Endothelial cell (in vitro differentiated cells): ENCODE measurements at regions not wholly inside any gene's neighbourhood (a gene's known extent, or its start where the extent isn't known, plus 50 kb on each side); places are given as distances from the start of the nearest gene placed in this dataset.

ENCODE experiments used
- DNase-seq: peaks from one replicate; pipeline ENCODE4 v3.0.0; 2021; ENCODE audit warnings: low spot score
- H3K27ac Mint-ChIP-seq: one replicate; pipeline ENCODE4 v1.8.0; 2021; ENCODE audit warnings: mixed read lengths, inconsistent platforms; ENCODE audit not compliant: unreplicated experiment
- H3K27me3 Mint-ChIP-seq: one replicate; pipeline ENCODE4 v1.8.0; 2021; ENCODE audit warnings: mild to moderate bottlenecking, moderate library complexity, mixed read lengths, inconsistent platforms; ENCODE audit not compliant: unreplicated experiment
- H3K36me3 Mint-ChIP-seq: one replicate; pipeline ENCODE4 v1.8.0; 2021; ENCODE audit warnings: mild to moderate bottlenecking, low read depth, mixed read lengths, inconsistent platforms; ENCODE audit not compliant: unreplicated experiment
- H3K4me1 Mint-ChIP-seq: one replicate; pipeline ENCODE4 v1.8.0; 2021; ENCODE audit warnings: mild to moderate bottlenecking, mixed read lengths, inconsistent platforms; ENCODE audit not compliant: unreplicated experiment
- H3K4me3 Mint-ChIP-seq: one replicate; pipeline ENCODE4 v1.8.0; 2021; ENCODE audit warnings: mild to moderate bottlenecking, mixed read lengths, inconsistent platforms; ENCODE audit not compliant: unreplicated experiment
- H3K9me3 Mint-ChIP-seq: one replicate; pipeline ENCODE4 v1.8.0; 2021; ENCODE audit warnings: mixed read lengths, inconsistent platforms; ENCODE audit not compliant: unreplicated experiment
- CTCF ChIP-seq: fragments of 200-600 bp; sonication (generic); IDR thresholded peaks from one replicate; pipeline ENCODE4 v1.5.0; 2021; ENCODE audit warnings: antibody characterized with exemption; ENCODE audit not compliant: unreplicated experiment

- TF ChIP-seq CTCF = no peak
- no peak for DNase-seq
- Mint-ChIP-seq H3K9me3 (no peaks in the 10 kb centered on the region), H3K27me3 (no peaks in the 10 kb centered on the region), H3K36me3 (no peaks in the 10 kb centered on the region), H3K4me1 (peaks cover 5% of the 10 kb centered on the region), H3K4me3 (no peak overlapping the region), H3K27ac (no peak overlapping the region)
Observed at GRCh38 chr2:180905461-180905860, 74.9 kb upstream of the UBE2E3 start.

GRCh38 chr2:180905002-180905401 is 75.4 kb upstream of the UBE2E3 start:
- H3K27ac Mint-ChIP-seq = no peak overlapping the region
- no peaks in the 10 kb centered on the region for H3K36me3 Mint-ChIP-seq
- no peaks in the 10 kb centered on the region for H3K9me3 Mint-ChIP-seq
- no peak for DNase-seq
- no peak for TF ChIP-seq CTCF
- H3K4me1 Mint-ChIP-seq = peaks cover 5% of the 10 kb centered on the region
- H3K4me3 Mint-ChIP-seq = no peak overlapping the region
- H3K27me3 Mint-ChIP-seq = no peaks in the 10 kb centered on the region

- H3K4me3 Mint-ChIP-seq = no peak overlapping the region
- H3K27ac Mint-ChIP-seq = no peak overlapping the region
- no peak for TF ChIP-seq CTCF
- DNase-seq = no peak
- H3K27me3 Mint-ChIP-seq = no peaks in the 10 kb centered on the region
- H3K9me3 Mint-ChIP-seq = no peaks in the 10 kb centered on the region
- no peaks in the 10 kb centered on the region for H3K36me3 Mint-ChIP-seq
- peaks cover 3% of the 10 kb centered on the region for H3K4me1 Mint-ChIP-seq
Observed at GRCh38 chr2:180901331-180901730, 79.1 kb upstream of the UBE2E3 start.

GRCh38 chr2:180893752-180894151 is 86.7 kb upstream of the UBE2E3 start:
- no peak for DNase-seq
- H3K4me3 Mint-ChIP-seq = no peak overlapping the region
- no peak for TF ChIP-seq CTCF
- no peaks in the 10 kb centered on the region for H3K9me3 Mint-ChIP-seq
- no peaks in the 10 kb centered on the region for H3K4me1 Mint-ChIP-seq
- no peak overlapping the region for H3K27ac Mint-ChIP-seq
- H3K27me3 Mint-ChIP-seq = no peaks in the 10 kb centered on the region
- H3K36me3 Mint-ChIP-seq = no peaks in the 10 kb centered on the region

GRCh38 chr2:180892091-180892490 is 88.3 kb upstream of the UBE2E3 start:
- no peaks in the 10 kb centered on the region for H3K36me3 Mint-ChIP-seq
- H3K27me3 Mint-ChIP-seq = no peaks in the 10 kb centered on the region
- no peak for TF ChIP-seq CTCF
- no peak overlapping the region for H3K27ac Mint-ChIP-seq
- no peaks in the 10 kb centered on the region for H3K4me1 Mint-ChIP-seq
- H3K9me3 Mint-ChIP-seq = no peaks in the 10 kb centered on the region
- no peak for DNase-seq
- H3K4me3 Mint-ChIP-seq = no peak overlapping the region
